ENCODE measurements at regions not wholly inside any gene's neighbourhood (a gene's known extent, or its start where the extent isn't known, plus 50 kb on each side); places are given as distances from the start of the nearest gene placed in this dataset.

GRCh38 chr1:5311147-5311546, 656.7 kb downstream of the AJAP1 start:
- H3K4me1 ChIP-seq (ENCODE audit: control insufficient read depth, insufficient read depth, low read length), result no peaks in the 10 kb centered on the region
- no peak overlapping the region for H3K9ac ChIP-seq (ENCODE audit: low read length)
- H3K4me3 ChIP-seq (ENCODE audit: low read depth, low read length), result no peak overlapping the region
- no peak overlapping the region for H3K27ac ChIP-seq (ENCODE audit: low read depth, low read length)
- H3K9me3 ChIP-seq (ENCODE audit: control insufficient read depth, insufficient read depth, low read depth, low read length), result no peaks in the 10 kb centered on the region
- no peaks in the 10 kb centered on the region for H3K27me3 ChIP-seq (ENCODE audit: control insufficient read depth, insufficient read depth, low read length)
- H3K36me3 ChIP-seq (ENCODE audit: control insufficient read depth, insufficient read depth, low read length), result no peaks in the 10 kb centered on the region

GRCh38 chr1:5308249-5308648, 653.8 kb downstream of the AJAP1 start:
- H3K4me3 ChIP-seq (ENCODE audit: low read depth, low read length), result no peak overlapping the region
- no peaks in the 10 kb centered on the region for H3K9me3 ChIP-seq (ENCODE audit: control insufficient read depth, insufficient read depth, low read depth, low read length)
- H3K27ac ChIP-seq (ENCODE audit: low read depth, low read length), result no peak overlapping the region
- H3K27me3 ChIP-seq (ENCODE audit: control insufficient read depth, insufficient read depth, low read length), result no peaks in the 10 kb centered on the region
- H3K4me1 ChIP-seq (ENCODE audit: control insufficient read depth, insufficient read depth, low read length), result no peaks in the 10 kb centered on the region
- H3K9ac ChIP-seq (ENCODE audit: low read length), result no peak overlapping the region
- H3K36me3 ChIP-seq (ENCODE audit: control insufficient read depth, insufficient read depth, low read length), result no peaks in the 10 kb centered on the region

GRCh38 chr1:5304702-5305101, 650.3 kb downstream of the AJAP1 start:
- H3K4me1 ChIP-seq (ENCODE audit: control insufficient read depth, insufficient read depth, low read length), result no peaks in the 10 kb centered on the region
- no peaks in the 10 kb centered on the region for H3K9me3 ChIP-seq (ENCODE audit: control insufficient read depth, insufficient read depth, low read depth, low read length)
- H3K36me3 ChIP-seq (ENCODE audit: control insufficient read depth, insufficient read depth, low read length), result no peaks in the 10 kb centered on the region
- no peak overlapping the region for H3K27ac ChIP-seq (ENCODE audit: low read depth, low read length)
- H3K27me3 ChIP-seq (ENCODE audit: control insufficient read depth, insufficient read depth, low read length), result no peaks in the 10 kb centered on the region
- no peak overlapping the region for H3K9ac ChIP-seq (ENCODE audit: low read length)
- no peak overlapping the region for H3K4me3 ChIP-seq (ENCODE audit: low read depth, low read length)

DNA sequence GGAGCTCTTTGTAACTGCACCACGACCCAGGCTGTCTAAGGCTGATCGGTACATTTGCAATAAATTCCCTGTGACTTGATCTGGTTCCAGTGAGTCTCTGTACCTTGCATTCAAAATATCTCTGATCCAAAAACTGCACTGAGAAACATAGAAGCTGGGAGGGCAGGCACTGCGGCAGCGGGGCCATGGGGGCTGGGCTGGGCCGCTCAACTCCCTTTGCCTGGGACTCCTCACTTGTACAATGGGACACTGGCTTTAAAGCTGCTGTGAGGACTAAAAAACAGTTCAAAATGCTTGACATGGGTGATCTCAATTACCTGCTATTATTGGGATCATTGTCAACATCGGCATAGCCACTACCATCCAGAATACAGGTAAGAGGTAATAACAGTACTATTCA, 644.0 kb downstream of the AJAP1 start:
- Histone ChIP-seq H3K4me3 (ENCODE audit: low read depth, low read length) (no peak overlapping the region), H3K36me3 (ENCODE audit: control insufficient read depth, insufficient read depth, low read length) (no peaks in the 10 kb centered on the region), H3K27me3 (ENCODE audit: control insufficient read depth, insufficient read depth, low read length) (no peaks in the 10 kb centered on the region), H3K27ac (ENCODE audit: low read depth, low read length) (no peak overlapping the region), H3K4me1 (ENCODE audit: control insufficient read depth, insufficient read depth, low read length) (no peaks in the 10 kb centered on the region), H3K9ac (ENCODE audit: low read length) (no peak overlapping the region), H3K9me3 (ENCODE audit: control insufficient read depth, insufficient read depth, low read depth, low read length) (no peaks in the 10 kb centered on the region)

DNA sequence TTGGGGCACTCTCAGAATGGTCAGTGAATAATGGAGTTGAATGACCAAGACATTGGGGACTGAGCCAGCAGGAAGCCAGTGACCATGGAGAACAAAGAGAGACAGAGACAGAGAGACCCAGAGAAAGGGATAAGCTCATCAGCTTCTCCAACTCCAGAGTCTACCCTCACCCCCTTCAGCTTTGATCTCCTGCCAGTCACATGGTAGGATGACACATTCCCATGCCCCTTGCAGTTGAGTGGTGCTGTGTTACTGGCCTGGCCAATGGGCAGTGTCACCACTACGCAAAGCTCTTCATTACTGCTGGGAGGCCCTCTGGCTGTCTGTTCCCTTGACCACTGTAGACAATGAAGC, 643.5 kb downstream of the AJAP1 start:
- Histone ChIP-seq H3K9ac (ENCODE audit: low read length) (no peak overlapping the region), H3K9me3 (ENCODE audit: control insufficient read depth, insufficient read depth, low read depth, low read length) (no peaks in the 10 kb centered on the region), H3K27ac (ENCODE audit: low read depth, low read length) (no peak overlapping the region), H3K4me3 (ENCODE audit: low read depth, low read length) (no peak overlapping the region), H3K36me3 (ENCODE audit: control insufficient read depth, insufficient read depth, low read length) (no peaks in the 10 kb centered on the region), H3K27me3 (ENCODE audit: control insufficient read depth, insufficient read depth, low read length) (no peaks in the 10 kb centered on the region), H3K4me1 (ENCODE audit: control insufficient read depth, insufficient read depth, low read length) (no peaks in the 10 kb centered on the region)

- Histone ChIP-seq H3K9ac (ENCODE audit: low read length) (no peak overlapping the region), H3K27me3 (ENCODE audit: control insufficient read depth, insufficient read depth, low read length) (no peaks in the 10 kb centered on the region), H3K4me3 (ENCODE audit: low read depth, low read length) (no peak overlapping the region), H3K4me1 (ENCODE audit: control insufficient read depth, insufficient read depth, low read length) (no peaks in the 10 kb centered on the region), H3K9me3 (ENCODE audit: control insufficient read depth, insufficient read depth, low read depth, low read length) (no peaks in the 10 kb centered on the region), H3K36me3 (ENCODE audit: control insufficient read depth, insufficient read depth, low read length) (no peaks in the 10 kb centered on the region), H3K27ac (ENCODE audit: low read depth, low read length) (no peak overlapping the region)
These were observed 642.9 kb downstream of the AJAP1 start for GRCh38 chr1:5297180-5297885.

DNA sequence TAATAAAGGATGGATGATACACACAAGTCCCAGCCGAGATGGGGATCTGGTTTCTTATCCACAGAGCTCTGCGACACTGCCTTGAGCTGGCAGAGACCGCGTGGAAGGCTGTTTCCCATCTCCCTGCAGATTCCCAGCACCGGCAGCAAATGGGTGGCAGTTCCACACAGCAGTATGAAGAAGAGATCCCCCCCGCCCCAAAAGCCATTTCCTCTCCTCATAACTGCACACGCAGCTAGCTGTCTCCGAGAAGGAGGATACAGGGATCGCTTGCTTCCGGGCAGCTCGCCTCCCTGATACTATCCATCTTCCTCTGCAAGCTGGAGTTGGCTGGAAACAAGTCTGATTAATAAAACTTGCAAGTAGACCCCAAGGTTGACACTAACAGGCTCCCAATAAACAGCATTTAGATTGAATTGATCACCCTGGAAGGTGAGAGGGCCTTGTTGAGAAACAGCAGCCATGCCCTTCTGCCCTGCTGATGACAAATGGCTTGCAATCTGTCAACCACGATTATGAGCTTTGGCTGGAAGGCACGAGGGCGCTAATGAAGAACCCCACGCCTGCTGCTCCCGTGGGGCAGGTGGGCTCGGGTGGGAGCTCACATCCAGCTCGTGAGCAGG, 642.3 kb downstream of the AJAP1 start:
- Histone ChIP-seq H3K4me3 (ENCODE audit: low read depth, low read length) (no peak overlapping the region), H3K4me1 (ENCODE audit: control insufficient read depth, insufficient read depth, low read length) (no peaks in the 10 kb centered on the region), H3K9ac (ENCODE audit: low read length) (no peak overlapping the region), H3K9me3 (ENCODE audit: control insufficient read depth, insufficient read depth, low read depth, low read length) (no peaks in the 10 kb centered on the region), H3K36me3 (ENCODE audit: control insufficient read depth, insufficient read depth, low read length) (no peaks in the 10 kb centered on the region), H3K27ac (ENCODE audit: low read depth, low read length) (no peak overlapping the region), H3K27me3 (ENCODE audit: control insufficient read depth, insufficient read depth, low read length) (no peaks in the 10 kb centered on the region)

DNA sequence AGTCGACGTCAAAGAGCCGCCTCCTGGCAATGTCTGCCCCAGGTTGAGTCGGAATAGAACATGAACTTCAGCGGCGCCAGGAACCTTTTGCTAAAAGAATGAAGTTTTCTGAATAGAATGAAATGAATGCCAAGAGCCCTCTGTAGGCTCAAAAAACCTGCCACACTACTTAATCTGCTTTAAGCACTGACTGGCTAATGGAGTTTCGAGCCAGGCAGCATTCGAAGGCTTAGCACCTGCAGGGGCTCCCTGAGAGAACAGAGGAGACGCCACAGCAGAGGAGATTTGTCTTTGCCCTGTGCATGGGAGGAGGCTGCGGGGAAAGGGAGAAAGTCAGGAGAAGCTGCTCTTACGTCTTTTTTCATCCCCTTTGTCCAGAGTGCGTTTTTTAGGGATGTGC, 641.7 kb downstream of the AJAP1 start:
- no peak overlapping the region for H3K9ac ChIP-seq (ENCODE audit: low read length)
- no peaks in the 10 kb centered on the region for H3K36me3 ChIP-seq (ENCODE audit: control insufficient read depth, insufficient read depth, low read length)
- H3K4me1 ChIP-seq (ENCODE audit: control insufficient read depth, insufficient read depth, low read length), result no peaks in the 10 kb centered on the region

DNA sequence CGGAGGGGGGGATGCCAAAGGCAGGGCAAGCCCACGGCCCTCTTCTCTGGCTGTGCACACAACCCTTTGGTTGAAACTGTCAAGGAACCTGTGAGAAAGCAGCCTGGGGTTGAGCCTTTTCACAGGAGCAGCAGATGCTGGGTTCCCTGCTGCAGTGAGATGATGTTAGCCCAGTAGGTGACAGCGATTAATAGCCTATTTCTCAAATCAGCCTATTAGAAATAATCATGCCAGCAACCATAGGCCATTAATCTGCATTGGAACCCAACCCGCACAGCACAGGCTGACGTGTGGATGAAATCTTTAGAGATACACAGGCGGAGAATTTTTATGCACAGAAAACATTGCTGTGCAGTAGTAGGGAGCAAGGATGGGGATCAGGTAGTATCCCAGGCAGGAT, 637.5 kb downstream of the AJAP1 start:
- no peaks in the 10 kb centered on the region for H3K4me1 ChIP-seq (ENCODE audit: control insufficient read depth, insufficient read depth, low read length)
- no peaks in the 10 kb centered on the region for H3K27me3 ChIP-seq (ENCODE audit: control insufficient read depth, insufficient read depth, low read length)
- no peak overlapping the region for H3K27ac ChIP-seq (ENCODE audit: low read depth, low read length)
- no peaks in the 10 kb centered on the region for H3K36me3 ChIP-seq (ENCODE audit: control insufficient read depth, insufficient read depth, low read length)
- no peak overlapping the region for H3K4me3 ChIP-seq (ENCODE audit: low read depth, low read length)
- H3K9me3 ChIP-seq (ENCODE audit: control insufficient read depth, insufficient read depth, low read depth, low read length), result no peaks in the 10 kb centered on the region; the same call in 1 of the 2 replicates
- H3K9ac ChIP-seq (ENCODE audit: low read length), result no peak overlapping the region

More for the DNA sequence above, 641.7 kb downstream of the AJAP1 start:
- Histone ChIP-seq H3K27ac (ENCODE audit: low read depth, low read length) (no peak overlapping the region), H3K9me3 (ENCODE audit: control insufficient read depth, insufficient read depth, low read depth, low read length) (no peaks in the 10 kb centered on the region), H3K4me3 (ENCODE audit: low read depth, low read length) (no peak overlapping the region), H3K27me3 (ENCODE audit: control insufficient read depth, insufficient read depth, low read length) (no peaks in the 10 kb centered on the region)

DNA sequence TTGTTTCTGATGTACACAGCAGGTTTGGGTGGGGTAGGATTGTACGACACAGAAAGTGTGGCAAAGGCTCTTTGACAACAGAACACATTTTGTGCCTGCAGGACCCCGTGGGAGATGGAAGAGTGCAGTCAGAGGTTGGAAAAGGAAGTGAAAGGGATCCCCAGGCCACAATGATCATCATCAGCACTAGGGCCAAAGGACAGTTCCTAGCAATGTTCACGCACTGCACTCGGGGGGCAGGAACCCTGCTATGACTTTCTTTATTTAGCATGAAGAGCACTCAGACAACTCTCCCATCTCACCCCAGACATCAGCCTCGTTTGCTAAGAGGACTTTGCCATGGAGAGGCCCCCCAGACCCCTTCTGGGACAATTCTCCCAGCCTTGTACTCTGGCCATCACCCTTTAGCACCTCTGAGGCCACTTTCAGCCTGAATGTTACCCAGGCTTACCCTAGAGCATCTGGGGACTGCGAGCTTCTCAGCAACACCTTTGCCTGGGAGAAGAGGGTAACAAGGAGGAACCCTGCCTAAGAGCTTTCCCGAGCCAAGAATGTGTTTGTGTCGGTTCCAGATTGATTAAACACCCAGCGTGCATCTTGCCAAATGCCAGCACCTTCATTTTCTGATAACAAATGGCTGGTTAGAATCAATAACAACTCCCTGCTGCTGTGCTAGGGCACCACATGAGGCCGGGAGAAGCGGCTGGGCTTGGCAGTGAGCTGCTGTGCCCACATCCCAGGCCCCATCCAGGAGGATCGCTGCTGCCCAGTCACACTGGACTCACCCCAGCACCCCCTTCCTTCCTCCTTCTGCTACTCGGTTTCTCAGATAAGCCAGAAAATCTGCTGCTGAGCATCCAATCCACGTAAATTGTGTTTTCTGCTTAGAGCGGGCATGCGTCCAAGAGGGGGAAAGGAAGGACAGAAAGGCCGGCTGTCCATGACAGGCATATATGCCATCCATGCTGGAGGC, 633.1 kb downstream of the AJAP1 start:
- H3K9ac ChIP-seq (ENCODE audit: low read length), result no peak overlapping the region
- H3K4me1 ChIP-seq (ENCODE audit: control insufficient read depth, insufficient read depth, low read length), result no peaks in the 10 kb centered on the region
- H3K9me3 ChIP-seq (ENCODE audit: control insufficient read depth, insufficient read depth, low read depth, low read length), result no peaks in the 10 kb centered on the region; the same call in 1 of the 2 replicates
- no peak overlapping the region for H3K4me3 ChIP-seq (ENCODE audit: low read depth, low read length)
- H3K36me3 ChIP-seq (ENCODE audit: control insufficient read depth, insufficient read depth, low read length), result no peaks in the 10 kb centered on the region
- H3K27me3 ChIP-seq (ENCODE audit: control insufficient read depth, insufficient read depth, low read length), result no peaks in the 10 kb centered on the region
- H3K27ac ChIP-seq (ENCODE audit: low read depth, low read length), result no peak overlapping the region

- H3K9ac ChIP-seq (ENCODE audit: low read length), result no peak overlapping the region
- no peak overlapping the region for H3K27ac ChIP-seq (ENCODE audit: low read depth, low read length)
- H3K4me1 ChIP-seq (ENCODE audit: control insufficient read depth, insufficient read depth, low read length), result no peaks in the 10 kb centered on the region
- H3K9me3 ChIP-seq (ENCODE audit: control insufficient read depth, insufficient read depth, low read depth, low read length), result no peaks in the 10 kb centered on the region; the same call in 1 of the 2 replicates
- no peaks in the 10 kb centered on the region for H3K27me3 ChIP-seq (ENCODE audit: control insufficient read depth, insufficient read depth, low read length)
- no peaks in the 10 kb centered on the region for H3K36me3 ChIP-seq (ENCODE audit: control insufficient read depth, insufficient read depth, low read length)
- H3K4me3 ChIP-seq (ENCODE audit: low read depth, low read length), result no peak overlapping the region
These were observed 631.8 kb downstream of the AJAP1 start for GRCh38 chr1:5286244-5286643.

Measured in HUES6 (cell line).